OCI-LY3 (cell line): ENCODE measurements at regions not wholly inside any gene's neighbourhood (a gene's known extent, or its start where the extent isn't known, plus 50 kb on each side); places are given as distances from the start of the nearest gene placed in this dataset.

Experiments used
- H2AFZ ChIP-seq: fragments of 200-600, 300-600 bp; shearing (Covaris generic); 2 replicates; pipeline ENCODE4 v1.6.0; 2014; ENCODE audit warnings: antibody characterized with exemption, low read depth, low read length
- H3K27ac ChIP-seq: fragments of 200-600, 300-600 bp; sonication (generic); 2 replicates; pipeline ENCODE4 v1.5.1; 2014; ENCODE audit warnings: mild to moderate bottlenecking, low read length, moderate library complexity, mixed read lengths
- H3K27me3 ChIP-seq: fragments of 200-600, 300-600 bp; sonication (generic); 2 replicates; pipeline ENCODE4 v1.6.1; 2014; ENCODE audit warnings: low read depth, low read length, mixed read lengths
- H3K36me3 ChIP-seq: fragments of 200-600, 300-600 bp; sonication (generic); replicated peaks from 2 replicates; pipeline ENCODE3; 2014; ENCODE audit warnings: low read depth, low read length, mixed read lengths
- H3K4me1 ChIP-seq: fragments of 300-600, 200-600 bp; sonication (generic); 2 replicates; pipeline ENCODE4 v1.6.1; 2014; ENCODE audit warnings: low read length, mixed read lengths
- H3K4me2 ChIP-seq: fragments of 200-600, 300-600 bp; sonication (generic); 2 replicates; pipeline ENCODE4 v1.6.1; 2014; ENCODE audit warnings: low read length, mixed read lengths
- H3K4me3 ChIP-seq: fragments of 300-600, 200-600 bp; sonication (generic); 2 replicates; pipeline ENCODE4 v1.5.1; 2014; ENCODE audit warnings: antibody characterized with exemption, mild to moderate bottlenecking, low read length, moderate library complexity
- H3K79me2 ChIP-seq: fragments of 300-600, 200-600 bp; shearing (Covaris generic); 2 replicates; pipeline ENCODE4 v1.6.1; 2014; ENCODE audit warnings: mild to moderate bottlenecking, low read length, mixed read lengths
- H3K9ac ChIP-seq: fragments of 300-600, 200-600 bp; shearing (Covaris generic); 2 replicates; pipeline ENCODE4 v1.6.0; 2014; ENCODE audit warnings: mild to moderate bottlenecking, low read length, moderate library complexity
- H3K9me3 ChIP-seq: fragments of 200-600, 300-600 bp; shearing (Covaris generic); 2 replicates; pipeline ENCODE4 v1.6.1; 2014; ENCODE audit warnings: low read length, mixed read lengths; ENCODE audit not compliant: insufficient read depth
- H4K20me1 ChIP-seq: fragments of 200-600, 300-600 bp; sonication (generic); 2 replicates; pipeline ENCODE4 v1.6.1; 2016; ENCODE audit warnings: low read length, mixed read lengths; ENCODE audit not compliant: insufficient read depth
- EZH2phosphoT487 ChIP-seq: fragments of 200-600 bp; shearing (Covaris generic); IDR thresholded peaks from 2 replicates; pipeline ENCODE4 v1.6.1; 2018; ENCODE audit warnings: antibody characterized with exemption, mixed run types, low read depth
- TF ChIP-seq, protein P1 (sequence below): fragments of 200-600, 300-600 bp; sonication (generic); IDR thresholded peaks from 2 replicates; pipeline ENCODE4 v1.5.1; 2014; ENCODE audit warnings: antibody characterized with exemption, low read length, low read depth

- Histone ChIP-seq H3K4me3 (no peak overlapping the region), H3K79me2 (no peaks in the 10 kb centered on the region), H3K9me3 (no peaks in the 10 kb centered on the region), H3K4me2 (no peak overlapping the region), H2AFZ (no peak overlapping the region), H3K4me1 (no peaks in the 10 kb centered on the region), H3K9ac (no peak overlapping the region), H3K27ac (no peak overlapping the region), H3K27me3 (peaks cover 33% of the 10 kb centered on the region), H4K20me1 (no peaks in the 10 kb centered on the region), H3K36me3 (no peaks in the 10 kb centered on the region)
- TF ChIP-seq, protein P1, sequence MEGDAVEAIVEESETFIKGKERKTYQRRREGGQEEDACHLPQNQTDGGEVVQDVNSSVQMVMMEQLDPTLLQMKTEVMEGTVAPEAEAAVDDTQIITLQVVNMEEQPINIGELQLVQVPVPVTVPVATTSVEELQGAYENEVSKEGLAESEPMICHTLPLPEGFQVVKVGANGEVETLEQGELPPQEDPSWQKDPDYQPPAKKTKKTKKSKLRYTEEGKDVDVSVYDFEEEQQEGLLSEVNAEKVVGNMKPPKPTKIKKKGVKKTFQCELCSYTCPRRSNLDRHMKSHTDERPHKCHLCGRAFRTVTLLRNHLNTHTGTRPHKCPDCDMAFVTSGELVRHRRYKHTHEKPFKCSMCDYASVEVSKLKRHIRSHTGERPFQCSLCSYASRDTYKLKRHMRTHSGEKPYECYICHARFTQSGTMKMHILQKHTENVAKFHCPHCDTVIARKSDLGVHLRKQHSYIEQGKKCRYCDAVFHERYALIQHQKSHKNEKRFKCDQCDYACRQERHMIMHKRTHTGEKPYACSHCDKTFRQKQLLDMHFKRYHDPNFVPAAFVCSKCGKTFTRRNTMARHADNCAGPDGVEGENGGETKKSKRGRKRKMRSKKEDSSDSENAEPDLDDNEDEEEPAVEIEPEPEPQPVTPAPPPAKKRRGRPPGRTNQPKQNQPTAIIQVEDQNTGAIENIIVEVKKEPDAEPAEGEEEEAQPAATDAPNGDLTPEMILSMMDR: no peak
Measured at GRCh38 chr15:48031466-48031865, 89.3 kb upstream of the SLC24A5 start.

GRCh38 chr15:48031973-48032372, 88.8 kb upstream of the SLC24A5 start:
- Histone ChIP-seq H3K9ac (no peak overlapping the region), H3K4me1 (no peaks in the 10 kb centered on the region), H3K27me3 (peaks cover 32% of the 10 kb centered on the region), H3K4me3 (no peak overlapping the region), H3K27ac (no peak overlapping the region), H3K36me3 (no peaks in the 10 kb centered on the region), H3K9me3 (no peaks in the 10 kb centered on the region), H4K20me1 (no peaks in the 10 kb centered on the region), H3K79me2 (no peaks in the 10 kb centered on the region), H2AFZ (no peak overlapping the region), H3K4me2 (no peak overlapping the region)
- TF ChIP-seq, protein P1: no peak
- TF ChIP-seq EZH2phosphoT487: no peak

DNA sequence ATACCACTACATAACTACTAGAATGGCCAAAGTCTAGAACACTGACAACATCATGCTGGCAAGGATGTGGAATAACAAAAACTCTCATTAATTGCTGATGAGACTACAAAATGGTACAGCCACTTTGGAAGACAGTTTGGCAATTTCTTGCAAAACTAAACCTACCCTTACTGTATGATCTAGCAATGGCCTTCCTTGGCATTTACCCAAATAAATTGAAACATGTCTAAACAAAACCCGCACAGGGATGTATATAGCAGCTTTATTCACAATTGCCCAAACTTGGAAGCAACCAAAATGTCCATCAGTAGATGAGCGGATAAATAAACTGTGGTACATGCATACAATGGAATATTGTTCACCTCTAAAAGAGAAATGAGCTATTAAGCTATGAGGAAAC, 87.9 kb upstream of the SLC24A5 start:
- Histone ChIP-seq H3K4me3 (no peak overlapping the region), H3K36me3 (no peaks in the 10 kb centered on the region), H4K20me1 (no peaks in the 10 kb centered on the region), H2AFZ (no peak overlapping the region), H3K4me2 (no peak overlapping the region), H3K4me1 (no peaks in the 10 kb centered on the region), H3K9me3 (no peaks in the 10 kb centered on the region), H3K27ac (no peak overlapping the region), H3K9ac (no peak overlapping the region), H3K79me2 (no peaks in the 10 kb centered on the region), H3K27me3 (peaks cover 24% of the 10 kb centered on the region)
- no peak for TF ChIP-seq EZH2phosphoT487
- TF ChIP-seq, protein P1: no peak

DNA sequence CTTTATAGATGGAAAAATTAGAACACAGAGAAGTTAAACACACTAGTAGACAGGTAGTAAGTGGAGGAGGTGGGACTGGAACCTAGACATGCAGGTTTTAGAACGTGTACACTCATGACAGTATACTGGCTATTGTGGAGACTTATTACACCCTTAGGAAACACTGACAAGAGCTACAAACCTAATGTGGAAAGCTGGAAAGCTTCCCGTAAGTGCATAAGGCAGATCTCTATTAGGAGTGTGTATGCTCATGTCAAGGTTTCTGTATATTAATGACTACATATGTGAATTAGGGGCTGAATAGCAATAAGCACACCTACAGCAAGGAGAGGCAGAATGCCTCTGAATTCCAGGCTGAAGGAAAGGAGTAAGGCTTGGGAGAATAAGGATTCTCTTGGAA, 82.6 kb upstream of the SLC24A5 start:
- no peak overlapping the region for H2AFZ ChIP-seq
- TF ChIP-seq EZH2phosphoT487: no peak
- TF ChIP-seq, protein P1: no peak
- H4K20me1 ChIP-seq: no peaks in the 10 kb centered on the region
- H3K27me3 ChIP-seq: peaks cover 16% of the 10 kb centered on the region
- H3K79me2 ChIP-seq: no peaks in the 10 kb centered on the region
- no peaks in the 10 kb centered on the region for H3K4me1 ChIP-seq
- H3K27ac ChIP-seq: no peak overlapping the region
- no peak overlapping the region for H3K4me3 ChIP-seq
- no peaks in the 10 kb centered on the region for H3K9me3 ChIP-seq
- no peak overlapping the region for H3K9ac ChIP-seq
- no peaks in the 10 kb centered on the region for H3K36me3 ChIP-seq
- H3K4me2 ChIP-seq: no peak overlapping the region
